ENCODE measurements at regions not wholly inside any gene's neighbourhood (a gene's known extent, or its start where the extent isn't known, plus 50 kb on each side); places are given as distances from the start of the nearest gene placed in this dataset.
A peak's percentile ranks its signal among the peaks of the same experiment; 100 is the strongest.

- in situ Hi-C loops (cut with HindIII; ENCODE audit: low pct_ligation_motif_present, low pct_unique_long_range_greater_than_20kb, low sequenced_read_pairs) = no loop called here
- DNase-seq = no peak
Measured at GRCh38 chr16:59330019-59330670, 596.0 kb upstream of the GOT2 start.

GRCh38 chr16:59328961-59329360 lies 594.8 kb upstream of the GOT2 start:
- in situ Hi-C loops (cut with HindIII; ENCODE audit: low pct_ligation_motif_present, low pct_unique_long_range_greater_than_20kb, low sequenced_read_pairs) = no loop called here
- DNase-seq = no peak

DNA sequence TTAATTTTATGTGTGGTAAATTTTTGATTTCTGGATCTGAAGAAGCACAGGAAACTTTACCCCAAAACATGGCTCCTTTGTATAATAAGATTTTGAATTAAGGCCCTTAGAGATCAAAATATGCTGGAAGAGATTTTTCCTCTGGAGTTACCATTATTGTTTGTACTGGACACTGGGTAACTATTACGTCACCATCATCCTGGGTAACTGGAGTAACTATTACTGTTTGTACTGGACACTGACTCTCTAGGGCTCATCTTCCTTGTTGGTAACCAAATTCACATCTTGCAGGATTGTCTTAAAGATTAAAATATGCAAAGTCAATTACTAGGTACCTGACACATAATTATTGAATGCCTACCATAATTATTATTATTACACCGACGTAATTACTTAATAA lies 593.8 kb upstream of the GOT2 start:
- in situ Hi-C loops (cut with HindIII; ENCODE audit: low pct_ligation_motif_present, low pct_unique_long_range_greater_than_20kb, low sequenced_read_pairs) = no loop called here
- no peak for DNase-seq

GRCh38 chr16:59326955-59327354 lies 592.8 kb upstream of the GOT2 start:
- no peak for DNase-seq
- in situ Hi-C loops (cut with HindIII; ENCODE audit: low pct_ligation_motif_present, low pct_unique_long_range_greater_than_20kb, low sequenced_read_pairs) = no loop called here

- in situ Hi-C loops (cut with HindIII; ENCODE audit: low pct_ligation_motif_present, low pct_unique_long_range_greater_than_20kb, low sequenced_read_pairs) = no loop called here
- DNase-seq = peak; percentile 47
Measured at GRCh38 chr16:59324462-59324861, 590.3 kb upstream of the GOT2 start.

DNA sequence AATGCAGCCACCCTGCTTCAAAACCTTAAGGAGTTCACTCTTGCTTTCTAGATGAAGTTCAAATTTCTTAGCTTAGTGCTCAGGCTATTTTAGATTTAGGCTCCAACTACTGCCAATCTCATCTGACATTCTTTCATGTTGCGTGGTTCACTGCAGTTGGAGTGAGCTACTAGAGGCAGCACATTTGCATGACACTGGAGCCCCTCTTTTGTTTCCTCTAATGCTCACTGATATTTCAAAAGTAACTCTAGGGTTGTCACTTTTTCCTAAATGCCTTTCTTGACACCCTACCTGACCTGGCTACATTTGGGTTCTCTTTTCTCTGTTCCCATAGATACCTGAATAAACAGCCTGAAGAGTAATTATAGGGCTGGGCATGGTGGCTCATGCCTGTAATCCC lies 586.5 kb upstream of the GOT2 start:
- DNase-seq = no peak
- in situ Hi-C loops (cut with HindIII; ENCODE audit: low pct_ligation_motif_present, low pct_unique_long_range_greater_than_20kb, low sequenced_read_pairs) = no loop called here

- in situ Hi-C loops (cut with HindIII; ENCODE audit: low pct_ligation_motif_present, low pct_unique_long_range_greater_than_20kb, low sequenced_read_pairs) = no loop called here
- DNase-seq = no peak
Measured at GRCh38 chr16:59319871-59320270, 585.8 kb upstream of the GOT2 start.

DNA sequence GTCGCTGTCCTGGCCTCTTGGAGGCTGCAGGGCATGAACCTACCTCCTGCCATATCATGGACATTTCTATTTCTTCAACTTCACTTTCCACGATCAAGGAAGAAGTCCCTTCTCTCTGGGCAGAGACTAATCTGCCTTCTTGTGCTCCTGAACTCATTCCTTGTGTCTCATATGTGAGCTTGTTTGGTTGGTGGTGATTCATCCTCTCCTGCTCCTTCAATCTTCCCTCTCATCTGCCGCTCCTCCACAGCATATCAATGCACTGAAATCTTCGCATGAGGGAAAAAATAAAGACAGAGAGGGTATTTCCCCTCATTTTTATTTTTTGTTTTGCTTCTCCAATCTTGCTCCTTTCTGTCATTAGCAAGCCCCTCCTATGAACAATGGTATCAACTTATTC lies 571.7 kb upstream of the GOT2 start:
- no peak for DNase-seq
- in situ Hi-C loops (cut with HindIII; ENCODE audit: low pct_ligation_motif_present, low pct_unique_long_range_greater_than_20kb, low sequenced_read_pairs) = no loop called here

DNA sequence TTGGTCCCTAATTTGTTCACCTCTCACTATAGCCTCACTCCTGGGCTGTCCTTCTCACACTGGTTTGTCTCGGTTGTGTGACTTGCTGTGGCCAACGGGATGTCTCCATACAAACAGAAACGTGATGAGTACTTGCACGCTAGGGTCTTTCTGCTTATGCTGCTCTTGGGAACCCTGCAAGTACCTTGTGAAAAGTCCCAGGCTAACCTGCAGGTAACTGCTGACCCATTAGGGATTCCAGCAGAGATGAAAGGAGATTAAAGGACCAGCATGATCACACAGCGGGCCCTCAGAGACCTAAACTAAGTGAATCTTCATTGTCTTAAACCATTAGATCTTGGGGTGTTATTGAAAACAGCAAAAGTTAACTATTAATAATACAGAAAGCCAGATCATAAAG lies 562.8 kb upstream of the GOT2 start:
- DNase-seq = no peak
- in situ Hi-C loops (cut with HindIII; ENCODE audit: low pct_ligation_motif_present, low pct_unique_long_range_greater_than_20kb, low sequenced_read_pairs) = no loop called here

DNA sequence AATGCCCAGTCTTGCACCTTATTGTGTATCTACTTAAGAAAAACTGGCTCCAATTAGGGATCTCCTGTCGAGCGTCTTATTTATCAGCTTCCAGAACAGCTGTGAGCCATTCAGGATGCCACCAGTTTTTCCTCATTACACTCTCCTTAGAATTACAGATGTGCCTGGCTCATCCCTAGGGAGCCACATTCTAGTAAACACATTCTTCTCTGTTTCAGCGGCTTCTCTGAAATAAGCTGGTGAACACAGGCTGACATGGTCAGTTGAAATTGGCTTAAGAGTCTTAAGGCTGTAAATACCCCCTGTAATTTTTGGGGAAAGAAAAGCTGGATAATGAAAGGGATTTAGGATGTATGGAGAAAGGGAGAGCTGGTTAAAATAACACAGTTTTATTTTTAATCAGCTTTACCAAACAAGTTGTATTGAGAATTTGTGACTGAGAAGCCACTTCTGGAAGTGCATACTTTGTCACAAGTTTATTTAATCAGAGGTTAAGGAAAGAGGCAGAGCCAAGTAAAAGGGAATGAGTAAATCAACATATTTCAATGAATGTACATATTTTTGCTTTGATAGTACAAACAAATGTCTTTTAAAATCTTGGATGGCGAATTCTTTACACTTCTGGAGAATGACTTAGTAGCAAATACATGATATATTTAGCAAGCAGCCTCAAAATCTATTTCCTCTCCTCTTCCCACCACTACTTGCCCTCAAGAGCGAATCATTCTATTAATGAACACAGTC lies 562.0 kb upstream of the GOT2 start:
- DNase-seq = no peak

GRCh38 chr16:59295474-59295873 lies 561.4 kb upstream of the GOT2 start:
- DNase-seq = no peak
- in situ Hi-C loops (cut with HindIII; ENCODE audit: low pct_ligation_motif_present, low pct_unique_long_range_greater_than_20kb, low sequenced_read_pairs) = no loop called here

More for the DNA sequence above, 562.0 kb upstream of the GOT2 start:
- in situ Hi-C loops (cut with HindIII; ENCODE audit: low pct_ligation_motif_present, low pct_unique_long_range_greater_than_20kb, low sequenced_read_pairs) = no loop called here

DNA sequence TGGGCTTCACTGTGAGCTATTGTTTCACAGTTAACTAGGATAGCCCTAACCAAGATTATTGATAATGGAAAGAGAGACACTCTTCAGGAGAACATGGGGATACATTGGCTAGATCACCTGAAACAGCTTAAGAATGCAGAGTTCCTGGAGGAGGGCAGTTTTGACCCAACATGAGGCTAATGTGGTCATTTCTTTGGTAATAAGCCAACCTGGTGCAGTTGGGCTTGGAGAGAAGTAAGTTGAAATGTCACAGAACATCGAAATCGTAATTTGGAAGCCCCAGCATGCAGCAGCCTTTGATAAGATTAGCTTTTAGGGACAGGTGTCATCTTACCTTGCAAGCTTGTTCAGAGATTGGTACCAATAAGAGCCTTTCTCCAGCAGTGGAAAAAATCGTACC lies 556.6 kb upstream of the GOT2 start:
- DNase-seq = no peak
- in situ Hi-C loops (cut with HindIII; ENCODE audit: low pct_ligation_motif_present, low pct_unique_long_range_greater_than_20kb, low sequenced_read_pairs) = no loop called here

DNA sequence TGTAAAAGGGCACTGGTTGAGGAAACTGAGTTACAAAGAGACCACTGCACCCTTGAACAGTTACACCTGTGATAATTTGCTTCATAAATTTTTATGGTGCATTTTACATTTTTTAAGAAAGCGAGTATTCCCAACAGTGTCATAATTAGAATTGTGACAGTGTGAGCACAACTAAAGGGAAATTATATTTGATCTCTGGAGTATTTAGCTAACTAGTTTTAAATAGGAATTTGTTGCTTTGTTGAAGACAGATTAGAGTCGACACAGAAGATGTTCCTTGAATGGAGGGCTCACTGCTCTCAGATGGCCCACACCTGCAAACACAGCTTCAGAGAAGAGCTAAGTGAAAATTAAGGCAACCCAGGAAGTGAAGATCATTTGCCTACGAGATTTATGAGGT lies 555.0 kb upstream of the GOT2 start:
- in situ Hi-C loops (cut with HindIII; ENCODE audit: low pct_ligation_motif_present, low pct_unique_long_range_greater_than_20kb, low sequenced_read_pairs) = no loop called here
- no peak for DNase-seq

- in situ Hi-C loops (cut with HindIII; ENCODE audit: low pct_ligation_motif_present, low pct_unique_long_range_greater_than_20kb, low sequenced_read_pairs) = no loop called here
- no peak for DNase-seq
Measured at GRCh38 chr16:59274141-59274540, 540.0 kb upstream of the GOT2 start.

DNA sequence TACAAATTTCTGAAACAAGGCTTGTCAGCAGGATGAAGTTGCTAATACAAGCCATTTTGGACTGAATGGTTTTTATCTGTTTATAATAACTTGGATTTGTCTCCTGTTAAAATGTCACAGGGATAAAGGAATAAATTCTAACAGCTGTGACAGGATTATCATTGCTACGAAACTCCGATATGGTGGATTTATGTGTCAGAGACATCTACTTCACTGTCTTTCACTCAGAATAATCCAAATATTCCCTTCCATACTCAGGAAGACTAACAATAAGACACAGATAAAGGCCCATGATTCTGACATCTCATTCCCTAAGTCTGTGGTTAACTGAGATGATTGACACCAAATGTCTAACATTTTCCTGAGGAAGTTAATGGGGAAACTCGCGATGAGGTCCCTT lies 529.8 kb upstream of the GOT2 start:
- no peak for DNase-seq
- in situ Hi-C loops (cut with HindIII; ENCODE audit: low pct_ligation_motif_present, low pct_unique_long_range_greater_than_20kb, low sequenced_read_pairs) = no loop called here

- in situ Hi-C loops (cut with HindIII; ENCODE audit: low pct_ligation_motif_present, low pct_unique_long_range_greater_than_20kb, low sequenced_read_pairs) = no loop called here
- no peak for DNase-seq
Measured at GRCh38 chr16:59260892-59261291, 526.8 kb upstream of the GOT2 start.

DNA sequence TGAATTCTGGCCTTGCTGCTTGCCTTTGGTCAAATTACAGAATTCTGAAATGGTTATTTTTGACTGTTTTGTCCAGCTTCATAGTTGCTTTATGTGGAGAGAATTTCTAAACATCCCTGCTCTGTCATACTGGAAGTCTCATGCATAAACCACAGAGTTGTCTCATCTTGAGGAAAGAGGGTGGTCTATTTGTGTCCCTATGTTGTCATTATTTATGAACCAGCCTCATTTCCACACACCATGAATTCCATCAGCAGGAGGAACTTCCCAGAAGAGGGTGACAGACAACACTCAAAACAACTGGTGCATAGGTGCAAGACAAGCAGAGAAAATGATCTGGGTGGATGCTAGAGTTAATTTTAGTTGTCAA lies 525.8 kb upstream of the GOT2 start:
- in situ Hi-C loops (cut with HindIII; ENCODE audit: low pct_ligation_motif_present, low pct_unique_long_range_greater_than_20kb, low sequenced_read_pairs) = no loop called here
- no peak for DNase-seq

DNA sequence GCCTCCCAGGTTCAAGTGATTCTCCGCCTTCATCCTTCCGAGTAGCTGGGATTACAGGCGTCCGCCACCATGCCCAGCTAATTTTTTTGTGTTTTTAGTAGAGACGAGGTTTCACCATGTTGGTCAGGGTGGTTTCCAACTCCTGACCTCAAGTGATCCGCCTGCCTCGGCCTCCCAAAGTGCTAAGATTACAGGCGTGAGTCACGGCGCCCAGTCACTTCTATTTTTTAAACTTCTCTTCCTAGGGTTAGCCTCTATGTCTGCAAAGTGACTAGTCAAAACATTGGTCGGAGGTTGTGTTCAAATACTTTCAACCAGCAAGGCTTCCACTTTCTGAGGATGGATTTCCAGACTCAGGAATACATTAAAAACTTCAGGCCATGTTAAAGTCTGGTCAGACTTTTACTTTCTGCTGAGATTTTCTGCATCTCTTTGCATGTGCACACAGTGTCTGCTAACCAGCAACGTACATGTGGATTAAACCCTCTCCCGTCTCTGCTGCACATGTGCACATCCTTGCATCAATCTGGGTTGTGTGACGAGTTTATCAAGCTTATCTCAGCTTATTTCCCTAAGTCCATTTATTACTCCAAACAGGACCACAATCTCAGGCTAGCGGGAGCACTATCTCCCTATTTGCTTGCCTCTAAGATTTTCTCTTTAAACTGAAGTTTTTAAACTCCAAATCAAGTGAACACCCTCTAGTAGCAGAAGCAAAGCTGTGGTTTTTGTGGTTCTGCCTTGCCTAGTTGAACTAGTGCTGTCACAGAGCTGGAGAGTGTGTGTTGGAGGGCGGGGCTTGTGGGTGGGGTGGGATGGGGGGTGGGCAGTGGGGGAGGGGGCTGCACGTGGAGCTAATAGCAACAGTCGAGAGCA lies 525.2 kb upstream of the GOT2 start:
- in situ Hi-C loops (cut with HindIII; ENCODE audit: low pct_ligation_motif_present, low pct_unique_long_range_greater_than_20kb, low sequenced_read_pairs) = no loop called here
- no peak for DNase-seq

DNA sequence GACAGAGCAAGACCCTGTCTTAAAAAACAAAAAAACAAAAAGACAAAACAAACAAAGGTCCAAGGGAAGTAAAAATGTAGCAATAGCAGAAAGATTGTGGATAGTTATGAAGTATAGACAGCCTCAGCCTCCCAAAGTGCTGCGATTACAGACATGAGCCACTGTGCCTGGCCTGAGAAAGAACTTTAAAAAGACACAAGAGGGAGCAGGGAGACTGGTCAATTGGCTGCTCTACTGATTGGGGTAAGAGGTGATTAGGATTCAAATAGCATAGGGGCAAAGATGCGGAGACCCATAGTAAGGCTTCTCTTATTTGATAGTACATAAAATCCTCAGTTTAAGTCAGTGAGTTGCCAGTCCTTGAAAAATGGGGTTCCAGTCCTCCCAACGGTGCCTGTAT lies 518.2 kb upstream of the GOT2 start:
- in situ Hi-C loops (cut with HindIII; ENCODE audit: low pct_ligation_motif_present, low pct_unique_long_range_greater_than_20kb, low sequenced_read_pairs) = no loop called here
- no peak for DNase-seq

DNA sequence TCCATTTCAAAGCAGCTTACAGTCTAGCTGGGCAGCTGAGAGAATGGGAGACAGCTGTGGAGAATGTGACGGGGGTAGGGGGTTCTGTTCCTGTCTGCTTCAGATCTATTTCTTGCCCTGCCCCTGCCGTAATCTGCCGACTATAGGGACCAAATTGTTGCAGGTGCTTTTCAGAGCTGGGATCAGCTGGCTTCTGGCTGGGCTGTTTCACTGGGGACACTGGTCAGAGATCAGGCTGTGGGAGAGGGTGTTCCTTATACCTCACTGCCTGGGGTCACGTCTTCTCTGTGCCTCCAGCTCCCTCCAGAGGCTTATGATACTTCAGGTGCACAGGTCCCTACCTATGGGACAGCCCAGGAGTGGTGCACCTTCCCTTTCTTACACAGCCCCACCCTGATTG lies 514.9 kb upstream of the GOT2 start:
- DNase-seq = no peak
- in situ Hi-C loops (cut with HindIII; ENCODE audit: low pct_ligation_motif_present, low pct_unique_long_range_greater_than_20kb, low sequenced_read_pairs) = no loop called here
